CD4-positive, alpha-beta memory T cell (primary cell): ENCODE measurements at regions not wholly inside any gene's neighbourhood (a gene's known extent, or its start where the extent isn't known, plus 50 kb on each side); places are given as distances from the start of the nearest gene placed in this dataset.

Experiments used
- CTCF ChIA-PET: fragments of 350-600 bp; sonication (Branson Sonifier 250); formaldehyde crosslinking; loops from one replicate; lab custom pipeline; 2021; ENCODE audit warnings: inconsistent platforms; ENCODE audit not compliant: partially characterized antibody; lab: Charles Lee
- POLR2A ChIA-PET: fragments of 350-600 bp; sonication (Branson Sonifier 250); formaldehyde crosslinking; loops from one replicate; lab custom pipeline; 2021; ENCODE audit not compliant: partially characterized antibody; lab: Charles Lee
- DNase-seq, 5 donors: peaks; one replicate each; pipeline versions ENCODE4 v3.0.0 to v3.0.0-alpha.2; 2020 to 2022; ENCODE audit warnings: mixed read lengths in 1 of 5
- H3K27ac ChIP-seq: one replicate; pipeline ENCODE4 v1.7.0; 2013; ENCODE audit warnings: low read depth, low read length
- H3K27me3 ChIP-seq: 2 replicates; pipeline ENCODE4 v1.7.0; 2013; ENCODE audit warnings: mild to moderate bottlenecking, low read length, moderate library complexity; ENCODE audit not compliant: insufficient read depth
- H3K36me3 ChIP-seq: 2 replicates; pipeline ENCODE4 v1.7.0; 2013; ENCODE audit warnings: mild to moderate bottlenecking, low read length, moderate library complexity; ENCODE audit not compliant: insufficient read depth
- H3K4me1 ChIP-seq: 2 replicates; pipeline ENCODE4 v1.7.0; 2013; ENCODE audit warnings: mild to moderate bottlenecking, low read length, moderate library complexity; ENCODE audit not compliant: insufficient read depth
- H3K4me3 ChIP-seq, 2 donors: one replicate each; pipeline ENCODE4 v1.7.0; 2013; ENCODE audit warnings: low read length in 2 of 2, mild to moderate bottlenecking in 1 of 2
- H3K9me3 ChIP-seq, 2 donors: one replicate each; pipeline ENCODE4 v1.7.0; 2013; ENCODE audit warnings: low read length in 2 of 2, control low read depth in 1 of 2; ENCODE audit not compliant: control insufficient read depth in 1 of 2
- H3K27ac Mint-ChIP-seq, 7 donors: one replicate each; pipeline ENCODE4 v1.8.0; 2020 to 2021; ENCODE audit warnings: mixed read lengths in 7 of 7, mild to moderate bottlenecking in 6 of 7, inconsistent platforms in 3 of 7, moderate library complexity in 3 of 7
- H3K27me3 Mint-ChIP-seq, 2 donors: one replicate each; pipeline ENCODE4 v1.8.0; 2020 to 2021; ENCODE audit warnings: mixed read lengths in 2 of 2
- H3K36me3 Mint-ChIP-seq, 2 donors: one replicate each; pipeline ENCODE4 v1.8.0; 2020 to 2021; ENCODE audit warnings: mixed read lengths in 2 of 2, inconsistent platforms in 1 of 2, mild to moderate bottlenecking in 1 of 2
- H3K4me1 Mint-ChIP-seq, 4 donors: one replicate each; pipeline ENCODE4 v1.8.0; 2020 to 2021; ENCODE audit warnings: mixed read lengths in 4 of 4, mild to moderate bottlenecking in 1 of 4
- H3K4me3 Mint-ChIP-seq, 8 donors: one replicate each; pipeline ENCODE4 v1.8.0; 2020 to 2021; ENCODE audit warnings: mixed read lengths in 8 of 8, mild to moderate bottlenecking in 7 of 8, moderate library complexity in 6 of 8, inconsistent platforms in 3 of 8
- H3K9me3 Mint-ChIP-seq, 8 donors: one replicate each; pipeline ENCODE4 v1.8.0; 2020 to 2021; ENCODE audit warnings: mixed read lengths in 8 of 8, mild to moderate bottlenecking in 5 of 8, inconsistent platforms in 3 of 8, moderate library complexity in 1 of 8
- intact Hi-C: fragments of 100-400 bp; cut with micrococcal nuclease; formaldehyde crosslinking; loops from one replicate; pipeline ENCODE4 v1.15.1; 2023

DNA sequence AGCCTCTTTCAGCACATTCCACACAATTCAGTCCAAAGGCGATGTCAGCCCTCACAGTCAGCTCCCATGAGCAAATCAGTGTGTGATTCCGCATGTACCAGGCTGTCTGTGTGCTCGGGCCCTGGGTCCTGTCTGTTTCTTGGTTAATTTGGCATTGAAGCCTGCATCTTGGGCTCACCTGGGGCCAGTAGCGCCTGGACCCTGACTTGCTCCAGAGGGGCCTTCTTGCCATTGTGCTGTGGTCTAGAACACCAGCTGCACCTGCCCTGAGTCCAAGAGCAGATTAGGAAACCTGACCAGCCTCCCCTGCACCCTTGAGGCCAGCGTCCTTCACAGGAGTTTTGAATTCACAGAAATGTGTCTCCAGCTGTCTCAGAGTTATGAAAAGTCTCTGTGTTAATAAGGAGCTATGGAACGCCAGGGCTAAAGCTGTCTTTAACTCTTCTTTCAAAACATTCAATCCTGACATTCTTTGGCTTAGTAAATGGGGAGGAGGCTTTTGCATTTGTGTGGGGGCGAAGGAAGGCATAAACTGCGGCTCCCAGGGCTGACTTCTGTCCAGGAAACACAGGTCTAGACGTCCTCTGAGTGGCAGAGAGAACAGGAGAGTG is 102.2 kb downstream of the ARF6 start:
- Histone ChIP-seq H3K4me1 (peaks cover 29% of the 10 kb centered on the region), H3K36me3 (no peaks in the 10 kb centered on the region), H3K27me3 (no peaks in the 10 kb centered on the region), H3K27ac (no peak overlapping the region), H3K9me3 (no peaks in the 10 kb centered on the region), H3K4me3 (no peak overlapping the region)
- POLR2A ChIA-PET, result interaction anchor here (0.9 to 10.5 kb wide), 2 partner anchors 16 to 97 kb away, joined by 3 to 486 read pairs; no protein-coding TSS in a partner anchor
- Mint-ChIP-seq H3K4me3 (no peak overlapping the region), H3K36me3 (peaks cover 0 to 1% of the 10 kb centered on the region in 2 donors), H3K27ac (peak overlapping the region in 1 of 7 donors; percentile 53), H3K27me3 (no peaks in the 10 kb centered on the region), H3K9me3 (peaks cover 0 to 2% (median 0%) of the 10 kb centered on the region in 8 donors), H3K4me1 (peaks cover 23 to 58% (median 31%) of the 10 kb centered on the region in 4 donors)
- no peak for DNase-seq
- intact Hi-C loops, result no loop called here
- CTCF ChIA-PET, result no interaction called here

DNA sequence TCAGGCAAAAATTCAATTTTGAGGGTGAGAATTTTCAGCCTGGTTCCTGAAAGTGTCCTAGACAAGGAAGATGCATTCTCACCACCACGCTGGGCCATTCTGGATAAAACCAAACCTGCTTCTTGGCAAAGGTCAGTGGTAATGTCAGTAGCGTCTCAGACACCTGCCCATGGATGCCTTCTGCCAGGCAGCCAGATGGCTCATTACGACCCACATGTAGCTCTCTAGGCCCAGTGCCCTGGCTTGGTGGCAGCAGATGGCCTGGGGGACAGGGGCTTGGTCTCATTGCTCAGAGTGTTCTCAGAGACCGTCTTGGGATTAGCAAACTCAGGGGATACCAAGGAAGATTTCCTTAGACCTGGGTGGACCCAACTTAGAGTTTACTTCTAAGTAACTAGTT is 105.1 kb downstream of the ARF6 start:
- Histone ChIP-seq H3K9me3 (no peaks in the 10 kb centered on the region), H3K27ac (no peak overlapping the region), H3K4me1 (peaks cover 58% of the 10 kb centered on the region), H3K36me3 (no peaks in the 10 kb centered on the region), H3K4me3 (no peak overlapping the region), H3K27me3 (no peaks in the 10 kb centered on the region)
- Mint-ChIP-seq H3K4me1 (peaks cover 42 to 69% (median 53%) of the 10 kb centered on the region in 4 donors), H3K27me3 (no peaks in the 10 kb centered on the region), H3K9me3 (peaks cover 0 to 4% (median 0%) of the 10 kb centered on the region in 8 donors), H3K27ac (peak overlapping the region in 6 of 7 donors; percentile 64 to 99 (median 86)), H3K36me3 (peaks cover 0 to 1% of the 10 kb centered on the region in 2 donors), H3K4me3 (peak overlapping the region in 1 of 8 donors; percentile 7)
- intact Hi-C loops, result no loop called here
- no peak for DNase-seq
- ChIA-PET POLR2A (interaction anchor here (1.6 to 10.5 kb wide), 7 partner anchors 8 to 133 kb away, joined by 3 to 486 read pairs (median 130); no protein-coding TSS in a partner anchor), CTCF (interaction anchor here (7.0 kb wide), 2 partner anchors 64 to 133 kb away, joined by 88 to 182 read pairs; no protein-coding TSS in a partner anchor)

DNA sequence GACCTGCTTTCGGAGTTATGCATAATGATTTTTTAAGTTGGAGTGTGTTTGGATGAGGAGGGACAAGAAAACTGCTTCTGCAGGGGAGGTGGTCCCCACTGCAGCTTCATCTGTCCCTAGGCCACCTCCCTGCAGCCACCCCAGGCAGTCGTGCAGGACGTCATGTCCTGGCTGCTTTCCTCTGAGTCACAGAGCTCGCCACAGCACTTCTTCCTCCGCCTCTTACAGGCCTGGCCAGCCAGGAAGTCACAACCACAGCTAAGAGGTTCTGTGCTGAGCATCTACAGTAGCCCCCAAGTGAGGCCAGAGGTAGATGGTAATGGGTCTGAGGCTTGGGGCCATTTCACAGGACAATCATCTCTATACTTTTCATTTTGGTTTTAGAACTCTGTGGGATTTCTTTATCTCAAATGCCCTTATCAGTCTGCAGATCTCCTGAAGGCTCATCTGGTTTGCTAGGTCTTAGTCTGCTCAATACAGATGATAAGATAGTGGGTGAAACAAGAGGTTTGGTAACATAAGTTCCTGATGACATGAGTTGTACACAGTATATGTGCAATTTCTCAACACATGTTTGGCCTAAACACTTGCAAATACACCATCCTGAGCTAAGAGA is 106.4 kb downstream of the ARF6 start:
- Histone ChIP-seq H3K27me3 (no peaks in the 10 kb centered on the region), H3K4me3 (peak overlapping the region in 1 of 2 donors; percentile 67), H3K36me3 (no peaks in the 10 kb centered on the region), H3K9me3 (no peaks in the 10 kb centered on the region), H3K4me1 (peaks cover 70% of the 10 kb centered on the region), H3K27ac (peak overlapping the region; percentile 94)
- H3K36me3 Mint-ChIP-seq, result peaks cover 0 to 2% of the 10 kb centered on the region in 2 donors
- ChIA-PET POLR2A (interaction anchor here (0.6 to 10.5 kb wide), 26 partner anchors 9 to 365 kb away, joined by 3 to 486 read pairs (median 13); partner anchors contain the start of gene ARF6), CTCF (interaction anchor here (0.6 to 7.0 kb wide), 16 partner anchors 8 to 147 kb away, joined by 3 to 182 read pairs (median 13); partner anchors contain the start of gene NEMF)
- H3K27me3 Mint-ChIP-seq, result no peaks in the 10 kb centered on the region
- peaks cover 0 to 4% (median 0%) of the 10 kb centered on the region in 8 donors for H3K9me3 Mint-ChIP-seq
- H3K4me1 Mint-ChIP-seq, result peaks cover 43 to 74% (median 58%) of the 10 kb centered on the region in 4 donors
- H3K27ac Mint-ChIP-seq, result peak overlapping the region; percentile 96 to 99 (median 98)
- H3K4me3 Mint-ChIP-seq, result peak overlapping the region; percentile 77 to 92 (median 83)
- peak; percentile 66 to 88 (median 73) for DNase-seq
- intact Hi-C loops, result loop anchor here (1.0 kb wide), 1 partner anchor 22 kb away; no protein-coding TSS in a partner anchor

DNA sequence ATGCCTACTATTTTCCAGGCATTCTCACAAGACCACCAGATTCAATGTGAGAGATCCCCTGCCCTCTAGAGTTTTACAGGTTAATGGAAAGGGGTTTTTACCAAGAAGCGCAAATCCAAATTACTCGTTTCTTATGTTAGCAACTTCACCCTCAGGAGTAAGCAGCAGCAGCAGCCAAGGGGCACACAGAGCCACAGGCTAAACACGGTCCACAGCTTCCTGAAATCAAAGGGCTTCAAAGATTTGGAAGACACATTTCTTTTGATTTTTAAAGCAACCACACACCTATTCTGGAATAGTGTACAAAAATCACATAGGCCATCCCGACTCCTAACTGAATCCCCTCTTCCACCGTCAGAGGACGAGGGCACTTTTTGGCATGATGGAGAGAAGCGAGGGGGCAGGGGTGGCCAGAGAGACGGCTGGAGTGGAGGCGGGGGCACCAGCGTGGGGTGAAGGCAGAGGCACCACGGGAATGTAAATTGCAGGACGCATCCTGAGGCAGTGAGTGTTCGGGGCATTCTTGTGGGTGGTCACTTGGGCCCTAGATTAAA is 107.0 kb downstream of the ARF6 start:
- Histone ChIP-seq H3K27me3 (no peaks in the 10 kb centered on the region), H3K36me3 (no peaks in the 10 kb centered on the region), H3K27ac (peak overlapping the region; percentile 94), H3K9me3 (no peaks in the 10 kb centered on the region), H3K4me1 (peaks cover 71% of the 10 kb centered on the region), H3K4me3 (peak overlapping the region; percentile 17 to 67)
- peaks cover 45 to 78% (median 61%) of the 10 kb centered on the region in 4 donors for H3K4me1 Mint-ChIP-seq
- H3K27ac Mint-ChIP-seq, result peak overlapping the region; percentile 96 to 99 (median 98)
- peaks cover 0 to 2% of the 10 kb centered on the region in 2 donors for H3K36me3 Mint-ChIP-seq
- H3K27me3 Mint-ChIP-seq, result no peaks in the 10 kb centered on the region
- intact Hi-C loops, result loop anchor here (1.0 kb wide), 1 partner anchor 23 kb away; no protein-coding TSS in a partner anchor
- H3K4me3 Mint-ChIP-seq, result peak overlapping the region; percentile 77 to 92 (median 83)
- POLR2A ChIA-PET, result interaction anchor here (0.6 to 10.5 kb wide), 30 partner anchors 9 to 357 kb away, joined by 3 to 486 read pairs (median 12); partner anchors contain the start of genes ARF6 and NEMF
- H3K9me3 Mint-ChIP-seq, result peaks cover 0 to 4% (median 0%) of the 10 kb centered on the region in 8 donors
- peak in 1 of 5 donors; percentile 34 for DNase-seq
- CTCF ChIA-PET, result interaction anchor here (1.0 to 7.0 kb wide), 20 partner anchors 8 to 148 kb away, joined by 3 to 182 read pairs (median 10); partner anchors contain the start of genes ARF6 and NEMF

DNA sequence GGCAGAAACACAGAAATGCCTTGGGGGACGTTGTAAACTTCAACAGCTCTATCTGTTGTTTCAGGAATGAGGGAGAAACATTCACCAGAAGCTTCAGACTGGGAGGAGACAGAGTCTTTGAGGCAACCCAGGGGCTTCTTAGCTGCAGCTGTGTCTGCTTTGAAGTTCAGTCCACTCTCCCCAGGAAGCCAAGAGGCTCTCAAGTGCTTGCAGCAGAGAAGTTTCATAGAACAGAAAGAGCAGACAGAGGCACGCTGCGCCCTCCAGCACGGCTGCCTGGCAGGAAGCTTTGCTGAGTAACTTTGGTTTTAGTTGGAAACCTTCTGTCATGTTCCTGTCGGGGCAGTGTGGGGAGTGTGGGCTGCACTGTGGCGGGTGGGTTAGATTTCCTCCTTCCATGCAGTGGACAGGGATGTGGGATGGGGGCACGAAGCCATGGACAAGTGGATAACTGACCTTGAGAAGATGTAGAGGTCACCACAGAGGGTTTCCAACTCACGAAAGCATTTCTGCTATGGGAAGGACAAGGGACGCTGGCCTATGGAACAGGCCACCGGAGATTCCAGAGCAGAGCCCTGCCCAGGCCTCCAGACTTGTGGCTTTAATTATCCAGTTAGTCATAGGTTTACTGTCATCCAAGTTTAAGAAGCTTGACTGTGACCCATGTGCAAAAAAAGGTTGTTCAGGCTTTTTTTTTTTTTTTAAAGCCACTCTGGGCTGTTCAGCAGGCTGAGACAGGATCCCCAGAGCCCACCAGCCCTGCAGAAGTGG is 107.7 kb downstream of the ARF6 start:
- Histone ChIP-seq H3K36me3 (no peaks in the 10 kb centered on the region), H3K4me3 (peak overlapping the region; percentile 17 to 67), H3K4me1 (peaks cover 71% of the 10 kb centered on the region), H3K27me3 (no peaks in the 10 kb centered on the region), H3K9me3 (no peaks in the 10 kb centered on the region), H3K27ac (peak overlapping the region; percentile 94)
- Mint-ChIP-seq H3K36me3 (peaks cover 0 to 2% of the 10 kb centered on the region in 2 donors), H3K9me3 (peaks cover 0 to 4% (median 0%) of the 10 kb centered on the region in 8 donors), H3K4me3 (peak overlapping the region; percentile 77 to 92 (median 83)), H3K27me3 (no peaks in the 10 kb centered on the region), H3K4me1 (peaks cover 48 to 82% (median 63%) of the 10 kb centered on the region in 4 donors), H3K27ac (peak overlapping the region; percentile 96 to 99 (median 98))
- ChIA-PET POLR2A (interaction anchor here (0.6 to 10.5 kb wide), 36 partner anchors 9 to 366 kb away, joined by 3 to 486 read pairs (median 9); partner anchors contain the start of genes ARF6, DNAAF2, NEMF and VCPKMT), CTCF (interaction anchor here (0.6 to 7.0 kb wide), 25 partner anchors 9 to 149 kb away, joined by 3 to 182 read pairs (median 6); partner anchors contain the start of genes ARF6 and NEMF)
- DNase-seq, result peak; percentile 62 to 87 (median 68)
- intact Hi-C loops, result loop anchor here (1.0 kb wide), 6 partner anchors 29 to 121 kb away; no protein-coding TSS in a partner anchor
